Keratinocyte (primary cell): ENCODE measurements at regions not wholly inside any gene's neighbourhood (a gene's known extent, or its start where the extent isn't known, plus 50 kb on each side); places are given as distances from the start of the nearest gene placed in this dataset.
A peak's percentile ranks its signal among the peaks of the same experiment; 100 is the strongest.

Experiments
- DNase-seq: peaks from one replicate; pipeline ENCODE4 v3.0.0-alpha.2; 2011; ENCODE audit warnings: low read depth, missing footprints, low spot score
- FAIRE-seq: peaks from 2 replicates; lab custom pipeline; 2011; peaks lifted over from hg19 to GRCh38; lab: Jason Lieb, UNC
- H2AFZ ChIP-seq: 2 replicates; pipeline ENCODE4 v1.6.0; 2012; ENCODE audit warnings: low read length, control low read depth, inconsistent platforms; ENCODE audit not compliant: control insufficient read depth
- H3K27ac ChIP-seq: 2 replicates; pipeline ENCODE4 v1.5.1; 2011; ENCODE audit warnings: low read length; ENCODE audit not compliant: control insufficient read depth, insufficient read depth
- H3K27me3 ChIP-seq: 3 replicates; pipeline ENCODE4 v1.6.0; 2011; ENCODE audit warnings: low read length; ENCODE audit not compliant: control insufficient read depth, insufficient read depth; ENCODE audit errors: extremely low read depth
- H3K36me3 ChIP-seq, 2 experiments: 2 replicates in 1 of 2; 3 replicates in 1 of 2; pipeline ENCODE4 v1.5.1; 2011; ENCODE audit warnings: low read length in 2 of 2, mild to moderate bottlenecking in 1 of 2; ENCODE audit not compliant: control insufficient read depth in 2 of 2, insufficient read depth in 2 of 2; ENCODE audit errors: extremely low read depth in 1 of 2
- H3K4me1 ChIP-seq: 3 replicates; pipeline ENCODE4 v1.5.1; 2011; ENCODE audit warnings: low read length; ENCODE audit not compliant: control insufficient read depth, insufficient read depth; ENCODE audit errors: extremely low read depth
- H3K4me2 ChIP-seq: 3 replicates; pipeline ENCODE4 v1.6.0; 2011; ENCODE audit warnings: low read depth, low read length; ENCODE audit not compliant: control insufficient read depth, insufficient read depth; ENCODE audit errors: extremely low read depth
- H3K4me3 ChIP-seq, 3 experiments: fragments of 200-600 bp in 1 of 3; sonication (generic) in 1 of 3; 2 replicates in 2 of 3; 3 replicates in 1 of 3; pipeline ENCODE4 v1.5.1; 2011 to 2016; ENCODE audit warnings: low read length in 3 of 3, mild to moderate bottlenecking in 3 of 3, control low read depth in 2 of 3, inconsistent platforms in 1 of 3, low read depth in 1 of 3, mixed read lengths in 1 of 3, mixed run types in 1 of 3, moderate library complexity in 1 of 3; ENCODE audit not compliant: control insufficient read depth in 2 of 3, insufficient read depth in 2 of 3; ENCODE audit errors: extremely low read depth in 1 of 3
- H3K79me2 ChIP-seq: 2 replicates; pipeline ENCODE4 v1.6.0; 2012; ENCODE audit warnings: low read length; ENCODE audit not compliant: control insufficient read depth, insufficient read depth
- H3K9ac ChIP-seq: 3 replicates; pipeline ENCODE4 v1.6.0; 2011; ENCODE audit warnings: low read length; ENCODE audit not compliant: control insufficient read depth, insufficient read depth; ENCODE audit errors: extremely low read depth
- H3K9me1 ChIP-seq: 3 replicates; pipeline ENCODE4 v1.6.0; 2011; ENCODE audit warnings: low read length; ENCODE audit not compliant: control insufficient read depth, insufficient read depth; ENCODE audit errors: extremely low read depth
- H3K9me3 ChIP-seq: 2 replicates; pipeline ENCODE4 v1.5.1; 2012; ENCODE audit warnings: low read depth, low read length; ENCODE audit not compliant: control insufficient read depth
- H4K20me1 ChIP-seq: 3 replicates; pipeline ENCODE4 v1.6.0; 2011; ENCODE audit warnings: low read length; ENCODE audit not compliant: control insufficient read depth, insufficient read depth; ENCODE audit errors: extremely low read depth
- EZH2 ChIP-seq: IDR thresholded peaks from one replicate; pipeline ENCODE4 v1.6.1; 2012; ENCODE audit warnings: inconsistent platforms, mild to moderate bottlenecking, low read length, moderate library complexity
- dilution Hi-C: fragments of 300-500 bp; cut with MboI; formaldehyde crosslinking; loops from one replicate; pipeline ENCODE4 v1.7.0; 2020; ENCODE audit warnings: low sequenced_read_pairs; ENCODE audit not compliant: extremely low pct_ligation_motif_present
- TF ChIP-seq, protein P1 (sequence below), 3 experiments: IDR thresholded peaks in 1 of 3; conservative IDR thresholded peaks in 1 of 3; optimal IDR thresholded peaks in 1 of 3; 2 replicates in 2 of 3; 3 replicates in 1 of 3; pipeline versions ENCODE3 to v1.5.1; 2011; ENCODE audit warnings: low read length in 3 of 3, mild to moderate bottlenecking in 3 of 3, moderate library complexity in 2 of 3, control low read depth in 1 of 3, inconsistent platforms in 1 of 3; ENCODE audit not compliant: insufficient read depth in 2 of 3; ENCODE audit errors: extremely low read depth in 1 of 3

DNA sequence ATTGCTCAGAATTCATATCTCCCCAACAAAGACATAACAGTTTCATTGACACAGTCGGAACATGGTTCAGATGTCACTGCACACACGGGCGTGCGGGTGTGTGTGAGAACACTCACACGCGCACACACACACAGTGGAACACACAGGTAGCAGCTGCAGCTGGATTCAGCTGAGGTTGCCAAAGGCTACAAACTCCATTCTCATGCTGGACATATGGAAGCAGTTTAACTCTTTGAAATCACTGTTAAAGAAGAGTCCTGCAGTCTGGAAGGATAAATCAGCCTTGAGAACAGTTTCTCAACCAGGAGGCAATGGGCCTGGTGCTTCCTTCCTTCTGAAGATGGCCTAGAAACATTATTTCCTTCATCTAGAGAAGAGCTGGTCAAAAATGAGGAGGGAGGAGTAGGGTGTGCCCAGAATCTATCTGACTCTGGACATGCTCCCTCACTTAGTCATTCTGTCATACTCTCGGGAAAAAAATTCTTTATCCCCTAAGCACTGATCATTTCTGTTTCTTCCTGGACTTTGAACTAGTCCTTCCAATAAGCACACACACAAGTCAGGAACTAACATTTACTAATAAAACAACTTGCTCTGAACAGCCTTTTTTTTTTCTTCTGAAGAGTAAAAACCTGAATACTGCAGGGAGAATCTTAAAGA lies 160.6 kb downstream of the ZDHHC21 start:
- peak; percentile 67 for FAIRE-seq

DNA sequence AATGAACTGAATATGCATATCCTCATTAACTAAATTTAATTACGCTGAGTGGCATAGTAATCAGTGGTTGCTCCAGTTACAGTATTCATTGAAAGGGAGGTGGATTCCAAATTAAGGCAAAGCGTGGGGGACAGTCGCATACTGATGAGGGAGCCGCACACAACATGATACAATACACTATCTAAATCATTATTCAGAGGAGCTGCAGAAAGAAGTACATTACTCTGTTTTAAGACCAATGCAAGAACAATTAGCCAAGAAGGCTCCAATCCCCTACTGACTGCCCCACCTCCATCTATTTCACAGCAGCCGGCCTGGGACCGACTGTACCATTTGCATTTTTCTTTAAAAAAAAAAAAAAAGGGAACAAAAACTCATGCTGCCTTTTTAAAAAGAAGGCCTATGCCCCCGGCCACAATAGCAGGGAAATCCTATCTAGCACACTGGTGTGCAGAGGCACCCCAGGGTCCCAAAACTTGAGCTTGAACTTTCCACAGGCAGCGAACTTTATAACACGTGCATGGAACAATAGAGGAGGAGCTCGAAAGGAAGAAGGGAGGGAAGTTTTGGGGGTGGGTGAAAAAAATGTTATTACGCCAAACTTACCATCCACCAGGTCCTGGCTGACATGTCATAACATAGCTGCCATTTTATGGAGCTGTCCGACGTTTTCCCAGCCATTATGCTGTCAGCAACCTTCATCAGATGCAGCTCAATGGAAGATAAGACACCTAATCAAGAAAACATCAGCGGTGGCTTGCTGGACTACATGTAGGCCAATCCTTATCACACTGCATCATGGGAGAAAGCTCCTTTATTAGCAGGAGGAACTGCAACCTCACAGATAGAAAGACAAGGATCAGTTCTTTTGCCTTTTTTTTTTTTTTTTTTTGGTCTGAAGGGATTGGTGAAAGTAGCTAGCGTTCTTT lies 161.6 kb downstream of the ZDHHC21 start:
- H3K9me3 ChIP-seq, result no peaks in the 10 kb centered on the region
- peaks cover 18% of the 10 kb centered on the region for H3K4me1 ChIP-seq
- dilution Hi-C loops, result no loop called here
- H3K4me2 ChIP-seq, result no peak overlapping the region
- no peaks in the 10 kb centered on the region for H4K20me1 ChIP-seq
- H3K79me2 ChIP-seq, result no peaks in the 10 kb centered on the region
- H3K36me3 ChIP-seq, result no peaks in the 10 kb centered on the region
- no peak for FAIRE-seq
- H3K9ac ChIP-seq, result no peak overlapping the region
- DNase-seq, result no peak
- no peaks in the 10 kb centered on the region for H3K27me3 ChIP-seq
- H3K27ac ChIP-seq, result no peak overlapping the region
- TF ChIP-seq, protein P1, sequence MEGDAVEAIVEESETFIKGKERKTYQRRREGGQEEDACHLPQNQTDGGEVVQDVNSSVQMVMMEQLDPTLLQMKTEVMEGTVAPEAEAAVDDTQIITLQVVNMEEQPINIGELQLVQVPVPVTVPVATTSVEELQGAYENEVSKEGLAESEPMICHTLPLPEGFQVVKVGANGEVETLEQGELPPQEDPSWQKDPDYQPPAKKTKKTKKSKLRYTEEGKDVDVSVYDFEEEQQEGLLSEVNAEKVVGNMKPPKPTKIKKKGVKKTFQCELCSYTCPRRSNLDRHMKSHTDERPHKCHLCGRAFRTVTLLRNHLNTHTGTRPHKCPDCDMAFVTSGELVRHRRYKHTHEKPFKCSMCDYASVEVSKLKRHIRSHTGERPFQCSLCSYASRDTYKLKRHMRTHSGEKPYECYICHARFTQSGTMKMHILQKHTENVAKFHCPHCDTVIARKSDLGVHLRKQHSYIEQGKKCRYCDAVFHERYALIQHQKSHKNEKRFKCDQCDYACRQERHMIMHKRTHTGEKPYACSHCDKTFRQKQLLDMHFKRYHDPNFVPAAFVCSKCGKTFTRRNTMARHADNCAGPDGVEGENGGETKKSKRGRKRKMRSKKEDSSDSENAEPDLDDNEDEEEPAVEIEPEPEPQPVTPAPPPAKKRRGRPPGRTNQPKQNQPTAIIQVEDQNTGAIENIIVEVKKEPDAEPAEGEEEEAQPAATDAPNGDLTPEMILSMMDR (optimal IDR thresholded peaks at IDR 0.05 in 1 of 3, IDR thresholded peaks at IDR 0.05 in 1 of 3, conservative IDR thresholded peaks at IDR 0.05 in 1 of 3; ENCODE audit: extremely low read depth in 1 of 3, insufficient read depth in 2 of 3, low read length in 3 of 3), result no peak
- TF ChIP-seq EZH2, result no peak
- no peaks in the 10 kb centered on the region for H3K9me1 ChIP-seq
- H2AFZ ChIP-seq, result no peak overlapping the region
- no peak overlapping the region for H3K4me3 ChIP-seq

More for the DNA sequence above, 160.6 kb downstream of the ZDHHC21 start:
- dilution Hi-C loops, result no loop called here
- Histone ChIP-seq H3K4me3 (no peak overlapping the region), H3K9me3 (no peaks in the 10 kb centered on the region), H3K36me3 (no peaks in the 10 kb centered on the region), H3K79me2 (no peaks in the 10 kb centered on the region), H3K9me1 (no peaks in the 10 kb centered on the region), H3K27me3 (no peaks in the 10 kb centered on the region), H2AFZ (peak overlapping the region; percentile 45), H4K20me1 (no peaks in the 10 kb centered on the region), H3K9ac (no peak overlapping the region), H3K4me2 (peak overlapping the region; percentile 73), H3K27ac (no peak overlapping the region), H3K4me1 (peaks cover 18% of the 10 kb centered on the region)
- no peak for DNase-seq
- TF ChIP-seq, protein P1 (optimal IDR thresholded peaks at IDR 0.05 in 1 of 3, IDR thresholded peaks at IDR 0.05 in 1 of 3, conservative IDR thresholded peaks at IDR 0.05 in 1 of 3; ENCODE audit: extremely low read depth in 1 of 3, insufficient read depth in 2 of 3, low read length in 3 of 3), result no peak
- no peak for TF ChIP-seq EZH2
